Renal cortical epithelial cell (primary cell): ENCODE measurements at regions not wholly inside any gene's neighbourhood (a gene's known extent, or its start where the extent isn't known, plus 50 kb on each side); places are given as distances from the start of the nearest gene placed in this dataset.
A peak's percentile ranks its signal among the peaks of the same experiment; 100 is the strongest.

ENCODE experiments used
- DNase-seq: peaks from one replicate; pipeline ENCODE4 v3.0.0-alpha.2; 2011; ENCODE audit warnings: low read depth

GRCh38 chr15:89399238-89400115 is 64.9 kb upstream of the POLG start:
- no peak for DNase-seq

- no peak for DNase-seq
Measured at GRCh38 chr15:89398896-89399237, 64.2 kb upstream of the POLG start.

- DNase-seq, result no peak
Measured at GRCh38 chr15:89397653-89398023, 63.0 kb upstream of the POLG start.

- no peak for DNase-seq
Measured at GRCh38 chr15:89396723-89397652, 62.4 kb upstream of the POLG start.

- peak; percentile 26 for DNase-seq
Measured at GRCh38 chr15:89395996-89396395, 61.4 kb upstream of the POLG start.

- no peak for DNase-seq
Measured at GRCh38 chr15:89395461-89395871, 60.8 kb upstream of the POLG start.

- DNase-seq, result no peak
Measured at GRCh38 chr15:89395031-89395430, 60.4 kb upstream of the POLG start.

GRCh38 chr15:89393056-89393455 is 58.4 kb upstream of the POLG start:
- DNase-seq, result no peak

- no peak for DNase-seq
Measured at GRCh38 chr15:89391685-89392257, 57.1 kb upstream of the POLG start.

GRCh38 chr15:89389841-89390603 is 55.4 kb upstream of the POLG start:
- no peak for DNase-seq

GRCh38 chr15:89387140-89387903 is 52.7 kb upstream of the POLG start:
- no peak for DNase-seq

- DNase-seq, result no peak
Measured at GRCh38 chr15:89385596-89386331, 51.1 kb upstream of the POLG start.
